Right renal pelvis (tissue), 4 donors: ENCODE measurements at regions not wholly inside any gene's neighbourhood (a gene's known extent, or its start where the extent isn't known, plus 50 kb on each side); places are given as distances from the start of the nearest gene placed in this dataset.
"Not testable (repeated sequence)": the region's sequence is repeated elsewhere in the genome, so short reads cannot be mapped to it uniquely, and the experiment has no call there.

Source experiments
- DNase-seq, 4 donors: peaks; one replicate each; pipeline ENCODE4 v3.0.0-alpha.2; 2013; ENCODE audit warnings: low read depth in 4 of 4, low spot score in 3 of 4, missing footprints in 1 of 4

- not testable (repeated sequence) for DNase-seq
Observed at GRCh38 chr7:142448857-142449256, 191.0 kb upstream of the PRSS58 start.

- no peak for DNase-seq
Observed at GRCh38 chr7:142447762-142448161, 189.9 kb upstream of the PRSS58 start.

GRCh38 chr7:142445019-142445686, 187.3 kb upstream of the PRSS58 start:
- no peak for DNase-seq

- DNase-seq, result no peak
Observed at GRCh38 chr7:142443216-142444010, 185.6 kb upstream of the PRSS58 start.

GRCh38 chr7:142442396-142442795, 184.5 kb upstream of the PRSS58 start:
- no peak for DNase-seq

GRCh38 chr7:142440906-142441411, 183.1 kb upstream of the PRSS58 start:
- no peak for DNase-seq

GRCh38 chr7:142440219-142440905, 182.5 kb upstream of the PRSS58 start:
- DNase-seq, result no peak

- DNase-seq, result no peak
Observed at GRCh38 chr7:142439739-142440138, 181.9 kb upstream of the PRSS58 start.

- no peak for DNase-seq
Observed at GRCh38 chr7:142438923-142439515, 181.2 kb upstream of the PRSS58 start.

GRCh38 chr7:142438235-142438922, 180.5 kb upstream of the PRSS58 start:
- DNase-seq, result no peak

- no peak for DNase-seq
Observed at GRCh38 chr7:142437741-142438140, 179.9 kb upstream of the PRSS58 start.

- no peak for DNase-seq
Observed at GRCh38 chr7:142436601-142437000, 178.7 kb upstream of the PRSS58 start.

GRCh38 chr7:142435606-142436005, 177.7 kb upstream of the PRSS58 start:
- DNase-seq, result not testable (repeated sequence)

- no peak for DNase-seq
Observed at GRCh38 chr7:142434666-142435167, 176.9 kb upstream of the PRSS58 start.

GRCh38 chr7:142434133-142434532, 176.3 kb upstream of the PRSS58 start:
- DNase-seq, result not testable (repeated sequence)

GRCh38 chr7:142432377-142432776, 174.5 kb upstream of the PRSS58 start:
- DNase-seq, result no peak

- no peak for DNase-seq
Observed at GRCh38 chr7:142431491-142431890, 173.6 kb upstream of the PRSS58 start.

- DNase-seq, result no peak
Observed at GRCh38 chr7:142428094-142428493, 170.2 kb upstream of the PRSS58 start.

GRCh38 chr7:142425281-142425680, 167.4 kb upstream of the PRSS58 start:
- DNase-seq, result no peak

- no peak for DNase-seq
Observed at GRCh38 chr7:142422621-142423020, 164.8 kb upstream of the PRSS58 start.
